Urinary bladder (tissue), 3 donors: ENCODE measurements at regions not wholly inside any gene's neighbourhood (a gene's known extent, or its start where the extent isn't known, plus 50 kb on each side); places are given as distances from the start of the nearest gene placed in this dataset.
A peak's percentile ranks its signal among the peaks of the same experiment; 100 is the strongest.
"Not testable (repeated sequence)": the region's sequence is repeated elsewhere in the genome, so short reads cannot be mapped to it uniquely, and the experiment has no call there.

Experiments
- DNase-seq: peaks from one replicate; pipeline ENCODE4 v3.0.0-alpha.2; 2015; ENCODE audit errors: extremely low spot score
- H3K27ac ChIP-seq: one replicate; pipeline ENCODE4 v1.5.1; 2013; ENCODE audit warnings: low read depth, mild to moderate bottlenecking, moderate library complexity
- H3K36me3 ChIP-seq: one replicate; pipeline ENCODE4 v1.6.1; 2013; ENCODE audit warnings: mild to moderate bottlenecking, moderate library complexity; ENCODE audit not compliant: insufficient read depth
- H3K4me1 ChIP-seq: one replicate; pipeline ENCODE4 v1.6.1; 2013; ENCODE audit warnings: mild to moderate bottlenecking, moderate library complexity; ENCODE audit not compliant: insufficient read depth
- H3K4me3 ChIP-seq: one replicate; pipeline ENCODE4 v1.5.1; 2013; ENCODE audit warnings: low read depth, low read length
- WGBS: extraction: QIAGEN DNeasy Blood & Tissue Kit; methylation state at CpG from one replicate; pipeline ENCODE4 v1.1.7; 2013; 5-methylcytosine and 5-hydroxymethylcytosine counted together
- donor health status: healthy with polysubstance abuse.
- donor health status: healthy.

DNA sequence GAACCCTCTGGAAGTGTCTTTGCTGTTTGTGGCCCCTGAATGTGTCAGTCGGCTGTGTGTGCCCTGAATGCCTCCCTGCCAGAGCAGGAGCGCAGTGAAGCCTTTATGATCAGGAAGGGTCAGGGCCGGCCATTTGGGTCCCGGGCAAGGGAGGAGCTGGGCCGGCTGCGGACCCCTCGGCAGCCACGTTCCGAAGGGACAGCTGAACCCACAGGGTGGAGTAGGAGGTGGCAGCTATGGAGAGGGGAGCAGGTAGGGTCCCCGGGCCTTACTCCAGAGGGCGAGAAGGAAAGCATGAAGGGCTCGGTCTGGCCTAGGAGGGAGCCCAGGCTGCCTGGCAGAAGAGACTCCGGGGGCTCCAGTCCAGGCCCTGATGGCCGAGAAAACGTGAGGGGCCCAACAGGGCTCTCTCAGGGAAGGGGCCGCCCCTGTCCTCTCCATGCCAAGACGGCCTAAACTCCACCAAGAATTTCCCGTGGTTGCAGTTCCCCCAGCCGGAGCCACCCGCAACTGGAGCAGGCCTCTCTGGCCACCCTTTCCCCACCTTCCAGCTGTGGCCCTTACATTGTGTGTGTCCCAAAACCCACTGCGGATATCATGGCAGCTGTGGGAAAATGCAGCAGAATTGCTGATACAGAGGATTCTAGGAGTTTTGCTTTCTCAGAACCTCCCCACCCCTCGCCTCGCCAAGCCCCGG lies 182.2 kb upstream of the STK26 start:
- 65% methylated on average over 24 of the region's 24 CpGs for WGBS
- Histone ChIP-seq H3K4me3 (no peak overlapping the region), H3K4me1 (no peaks in the 10 kb centered on the region), H3K36me3 (no peaks in the 10 kb centered on the region), H3K27ac (no peak overlapping the region)
- no peak for DNase-seq

DNA sequence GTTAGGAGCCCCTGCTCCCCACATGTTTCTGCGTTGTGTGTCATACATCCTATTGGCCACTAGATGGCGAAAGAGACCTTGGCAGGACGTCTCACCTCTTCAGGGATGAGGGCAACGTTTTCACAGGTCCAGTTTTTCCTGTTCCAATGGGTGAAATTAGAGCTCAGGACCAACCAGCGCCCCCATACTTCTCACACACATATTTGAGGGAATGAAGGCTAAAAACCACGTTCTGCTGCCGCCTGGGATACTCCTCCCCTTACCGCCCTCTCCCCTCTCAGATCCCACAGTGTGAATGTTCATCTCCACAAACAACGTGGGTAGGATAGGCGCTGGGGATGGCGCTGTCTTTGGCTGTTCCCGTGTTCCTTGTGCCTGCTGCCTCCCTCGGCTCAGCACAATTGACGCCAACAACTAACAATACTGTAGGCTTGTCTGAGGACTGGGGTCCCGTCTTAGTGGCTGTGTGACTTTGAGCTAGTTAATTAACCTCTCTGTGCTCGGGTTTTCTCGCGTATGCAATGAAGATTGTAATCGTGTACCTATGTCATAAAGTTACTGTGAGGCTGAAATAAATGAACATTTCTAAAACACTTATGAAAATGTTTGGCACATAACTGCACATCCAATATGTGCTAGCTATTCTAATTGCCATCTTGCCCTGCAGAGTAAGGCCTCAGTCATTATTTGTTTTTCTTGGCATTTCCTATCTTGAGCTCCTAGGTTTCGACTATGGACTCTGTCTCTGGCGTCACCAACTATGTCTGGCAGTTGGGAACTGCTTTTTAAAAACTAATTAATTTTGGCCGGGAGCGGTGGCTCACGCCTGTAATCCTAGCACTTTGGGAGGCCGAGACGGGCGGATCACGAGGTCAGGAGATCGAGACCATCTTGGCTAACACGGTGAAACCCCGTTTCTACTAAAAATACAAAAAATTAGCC lies 181.3 kb upstream of the STK26 start:
- Histone ChIP-seq H3K4me3 (no peak overlapping the region), H3K36me3 (no peaks in the 10 kb centered on the region), H3K4me1 (no peaks in the 10 kb centered on the region), H3K27ac (no peak overlapping the region)
- DNase-seq, result peak; percentile 2
- WGBS, result 51% methylated on average over 28 of the region's 31 CpGs

- no peak for DNase-seq
- H3K4me3 ChIP-seq, result no peak overlapping the region
- H3K4me1 ChIP-seq, result no peaks in the 10 kb centered on the region
- no peak overlapping the region for H3K27ac ChIP-seq
- H3K36me3 ChIP-seq, result no peaks in the 10 kb centered on the region
Observed at GRCh38 chrX:131843987-131844386, 179.1 kb upstream of the STK26 start.

DNA sequence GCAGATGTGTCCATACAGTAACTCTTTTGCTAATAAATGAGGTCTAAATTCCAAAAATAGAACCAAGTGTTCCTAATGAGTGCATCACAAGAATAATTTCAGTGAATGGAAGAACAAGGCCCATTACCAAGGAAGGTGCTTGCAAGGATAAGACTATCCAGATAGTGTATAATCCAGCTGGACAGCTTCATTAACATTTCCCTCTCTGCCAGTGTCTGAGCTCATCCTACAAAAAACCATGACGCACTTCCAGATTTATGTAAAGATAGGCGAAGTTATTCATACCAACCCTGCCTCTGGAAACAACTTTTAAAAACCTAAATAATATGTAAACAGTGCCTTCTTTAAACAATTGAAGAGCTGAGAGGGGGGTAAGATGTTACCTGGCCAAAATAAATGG lies 177.9 kb upstream of the STK26 start:
- H3K4me1 ChIP-seq, result no peaks in the 10 kb centered on the region
- no peak for DNase-seq
- no peak overlapping the region for H3K27ac ChIP-seq
- H3K36me3 ChIP-seq, result no peaks in the 10 kb centered on the region
- 26% methylated on average over 2 of the region's 2 CpGs for WGBS
- H3K4me3 ChIP-seq, result no peak overlapping the region

DNA sequence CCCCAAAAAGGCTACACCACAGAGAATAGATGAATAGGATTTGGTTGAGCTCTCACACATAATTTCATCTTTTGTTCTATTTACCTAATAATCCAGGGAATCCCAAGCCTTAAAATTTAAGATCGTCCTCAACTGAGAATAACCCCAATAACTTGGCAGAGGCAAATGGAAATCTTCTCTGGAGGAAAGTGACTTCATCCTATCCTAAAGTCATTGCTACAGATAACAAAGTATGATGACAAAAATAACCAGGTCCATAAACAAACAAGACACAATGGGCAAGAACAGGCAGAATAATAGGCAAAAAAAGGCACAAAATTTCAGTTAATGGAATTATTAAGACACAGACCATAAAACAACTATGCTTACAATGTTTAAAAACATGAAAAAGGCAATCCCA lies 177.3 kb upstream of the STK26 start:
- H3K27ac ChIP-seq, result no peak overlapping the region
- DNase-seq, result no peak
- H3K4me3 ChIP-seq, result no peak overlapping the region
- H3K4me1 ChIP-seq, result no peaks in the 10 kb centered on the region
- H3K36me3 ChIP-seq, result no peaks in the 10 kb centered on the region
- 13% methylated on average over 1 of the region's 1 CpG for WGBS

DNA sequence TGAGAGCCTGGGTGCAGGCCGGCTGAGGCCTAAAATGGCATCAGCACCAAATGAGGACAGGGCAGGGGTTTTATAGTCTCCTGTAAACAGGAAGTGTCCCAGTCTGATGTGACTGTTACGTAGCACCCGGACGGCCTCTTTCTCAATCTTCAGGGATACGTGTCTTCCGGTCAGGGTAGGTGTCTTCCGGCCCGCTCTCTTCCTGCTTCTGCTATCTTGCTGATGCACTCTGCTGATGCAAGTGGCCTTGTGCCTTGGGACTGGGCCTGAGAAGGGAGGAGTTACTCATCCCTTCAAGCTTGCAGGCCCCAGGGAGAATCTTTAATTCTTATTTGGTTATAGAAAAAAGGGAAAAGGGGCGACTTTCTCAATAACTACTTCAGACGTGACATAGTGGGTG lies 172.1 kb upstream of the STK26 start:
- WGBS, result 93% methylated on average over 10 of the region's 10 CpGs
- H3K36me3 ChIP-seq, H3K4me3 ChIP-seq, H3K27ac ChIP-seq, DNase-seq, H3K4me1 ChIP-seq: not testable (repeated sequence)

DNA sequence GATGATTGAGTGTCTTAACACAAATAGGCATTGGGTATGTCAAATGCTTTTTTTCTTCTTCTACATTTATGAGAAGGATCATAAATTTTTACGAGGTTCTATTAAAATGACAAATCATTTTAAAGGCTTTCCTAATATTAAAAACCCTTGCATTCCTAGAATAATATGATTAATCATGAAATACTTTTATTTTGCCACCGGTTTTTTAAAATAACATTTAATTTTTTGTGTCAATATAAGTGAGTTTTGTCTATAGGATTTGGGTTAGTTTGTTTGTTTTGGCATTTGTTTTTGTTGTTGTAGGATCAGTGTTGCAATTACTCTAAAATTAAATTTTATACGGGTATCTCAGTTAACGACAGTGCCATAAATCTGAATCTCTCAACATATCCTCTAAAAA lies 169.7 kb upstream of the STK26 start:
- Histone ChIP-seq H3K27ac (no peak overlapping the region), H3K36me3 (no peaks in the 10 kb centered on the region), H3K4me3 (no peak overlapping the region), H3K4me1 (no peaks in the 10 kb centered on the region)
- no peak for DNase-seq
- 69% methylated on average over 4 of the region's 4 CpGs for WGBS

DNA sequence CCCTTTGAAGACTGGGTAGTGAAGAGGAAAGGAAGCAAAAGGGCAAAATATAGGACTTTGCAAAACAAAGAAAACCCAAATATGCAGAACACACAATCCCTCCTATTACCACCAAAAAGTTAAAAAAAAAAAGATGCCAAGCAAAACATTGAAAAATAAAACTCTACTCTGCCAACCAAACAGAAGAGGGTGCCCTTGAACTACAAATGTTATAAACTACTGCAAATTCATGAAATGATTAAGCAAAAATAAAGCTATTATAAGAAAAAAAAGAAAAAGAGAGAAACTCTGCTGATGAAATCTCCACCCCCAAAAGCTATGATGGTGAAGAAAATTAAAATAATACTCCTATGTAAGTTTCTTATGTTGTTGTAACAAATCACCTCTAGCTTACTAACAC lies 168.5 kb upstream of the STK26 start:
- Histone ChIP-seq H3K4me3 (no peak overlapping the region), H3K36me3 (no peaks in the 10 kb centered on the region), H3K4me1 (no peaks in the 10 kb centered on the region), H3K27ac (no peak overlapping the region)
- DNase-seq, result no peak

- no peak for DNase-seq
- Histone ChIP-seq H3K4me1 (no peaks in the 10 kb centered on the region), H3K27ac (no peak overlapping the region), H3K4me3 (no peak overlapping the region), H3K36me3 (no peaks in the 10 kb centered on the region)
- WGBS, result 93% methylated on average over 6 of the region's 6 CpGs
Observed at GRCh38 chrX:131861088-131861787, 161.9 kb upstream of the STK26 start.

GRCh38 chrX:131862321-131862720 lies 160.8 kb upstream of the STK26 start:
- Histone ChIP-seq H3K27ac (no peak overlapping the region), H3K4me1 (no peaks in the 10 kb centered on the region), H3K36me3 (no peaks in the 10 kb centered on the region), H3K4me3 (no peak overlapping the region)
- 28% methylated on average over 3 of the region's 3 CpGs for WGBS
- DNase-seq, result no peak

DNA sequence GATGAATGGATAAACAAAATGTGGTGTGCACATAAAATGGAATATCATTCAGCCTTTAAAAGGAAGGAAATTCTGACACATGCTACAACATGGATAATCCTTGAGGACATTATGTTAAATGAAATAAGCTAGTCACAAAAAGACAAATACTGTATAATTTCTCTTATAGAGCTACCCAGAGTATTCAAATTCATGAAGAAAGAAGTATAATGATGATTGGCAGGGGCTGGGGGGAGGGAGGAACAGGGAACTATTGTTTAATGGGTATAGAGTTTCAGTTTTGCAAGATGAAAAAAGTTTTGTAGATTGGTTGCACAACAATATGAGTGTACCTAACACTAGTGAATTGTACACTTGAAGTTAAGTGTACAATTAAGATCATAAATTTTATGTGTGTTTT lies 153.9 kb upstream of the STK26 start:
- no peak for DNase-seq
- Histone ChIP-seq H3K4me3 (no peak overlapping the region), H3K36me3 (no peaks in the 10 kb centered on the region), H3K4me1 (no peaks in the 10 kb centered on the region), H3K27ac (no peak overlapping the region)

- Histone ChIP-seq H3K27ac (no peak overlapping the region), H3K4me1 (no peaks in the 10 kb centered on the region), H3K4me3 (no peak overlapping the region), H3K36me3 (no peaks in the 10 kb centered on the region)
- no peak for DNase-seq
- 86% methylated on average over 3 of the region's 3 CpGs for WGBS
Observed at GRCh38 chrX:131874300-131874699, 148.8 kb upstream of the STK26 start.

DNA sequence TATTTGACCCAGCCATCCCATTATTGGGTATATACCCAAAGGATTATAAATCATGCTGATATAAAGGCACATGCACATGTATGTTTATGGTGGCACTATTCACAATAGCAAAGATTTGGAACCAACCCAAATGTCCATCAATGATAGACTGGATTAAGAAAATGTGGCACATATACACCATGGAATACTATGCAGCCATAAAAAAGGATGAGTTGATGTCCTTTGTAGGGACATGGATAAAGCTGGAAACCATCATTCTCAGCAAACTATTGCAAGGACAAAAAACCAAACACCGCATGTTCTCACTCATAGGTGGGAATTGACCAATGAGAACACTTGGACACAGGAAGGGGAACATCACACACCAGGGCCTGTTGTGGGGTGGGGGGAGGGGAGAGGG lies 147.3 kb upstream of the STK26 start:
- DNase-seq, H3K36me3 ChIP-seq, H3K4me1 ChIP-seq, H3K27ac ChIP-seq, H3K4me3 ChIP-seq: not testable (repeated sequence)
- 100% methylated on average over 1 of the region's 1 CpG for WGBS

DNA sequence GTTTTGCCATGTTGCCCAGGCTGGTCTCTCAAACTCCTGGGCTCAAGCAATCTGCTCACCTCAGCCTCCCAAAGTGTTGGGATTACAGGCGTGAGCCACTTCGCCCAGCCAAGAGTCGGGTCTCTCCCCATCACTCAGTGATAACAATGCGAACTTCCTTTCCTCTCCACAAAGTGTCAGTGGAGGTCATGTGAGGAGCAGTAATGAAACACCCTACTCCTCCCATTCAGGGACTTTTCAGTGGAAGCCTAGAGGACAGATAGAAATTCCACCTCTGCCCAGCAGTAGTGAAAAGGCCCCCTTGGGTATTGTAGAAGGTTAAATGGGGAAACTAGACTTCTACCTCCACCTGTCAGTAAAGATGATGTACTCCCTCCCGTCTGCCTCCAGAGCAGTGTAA lies 141.9 kb upstream of the STK26 start:
- Histone ChIP-seq H3K4me1 (no peaks in the 10 kb centered on the region), H3K36me3 (no peaks in the 10 kb centered on the region), H3K27ac (no peak overlapping the region), H3K4me3 (no peak overlapping the region)
- no peak for DNase-seq
- 69% methylated on average over 5 of the region's 5 CpGs for WGBS
